GM23338 (cell line): ENCODE measurements at regions not wholly inside any gene's neighbourhood (a gene's known extent, or its start where the extent isn't known, plus 50 kb on each side); places are given as distances from the start of the nearest gene placed in this dataset.
A peak's percentile ranks its signal among the peaks of the same experiment; 100 is the strongest.

ENCODE experiments used
- ATAC-seq: fragments of 200-7000 bp; cut with Tn5 transposase; 3 replicates; pipeline ENCODE4 v1.9.1; 2020
- DNase-seq: peaks from one replicate; pipeline ENCODE4 v3.0.0-alpha.2; 2015; ENCODE audit warnings: low spot score
- H2AFZ ChIP-seq: fragments of 200-600 bp; sonication (generic); 2 replicates; pipeline ENCODE4 v1.8.0; 2016; ENCODE audit warnings: antibody characterized with exemption, mild to moderate bottlenecking, moderate library complexity
- H3F3A ChIP-seq: fragments of 200-600 bp; sonication (generic); replicated peaks from 2 replicates; pipeline ENCODE4 v1.8.0; 2017; ENCODE audit warnings: antibody characterized with exemption, mixed run types, low read depth
- H3K27ac ChIP-seq: fragments of 200-600 bp; sonication (generic); 2 replicates; pipeline ENCODE4 v1.6.1; 2016; ENCODE audit warnings: low read depth
- H3K27me3 ChIP-seq: fragments of 200-600 bp; sonication (generic); 2 replicates; pipeline ENCODE4 v1.8.0; 2016; ENCODE audit warnings: mild to moderate bottlenecking, mixed run types, moderate library complexity; ENCODE audit not compliant: insufficient read depth
- H3K36me3 ChIP-seq: fragments of 200-600 bp; sonication (generic); 2 replicates; pipeline ENCODE4 v1.8.0; 2016; ENCODE audit warnings: mild to moderate bottlenecking; ENCODE audit not compliant: insufficient read depth
- H3K4me1 ChIP-seq: fragments of 200-600 bp; sonication (generic); 2 replicates; pipeline ENCODE4 v1.8.0; 2016; ENCODE audit warnings: mild to moderate bottlenecking, moderate library complexity; ENCODE audit not compliant: insufficient read depth
- H3K4me2 ChIP-seq: fragments of 200-600 bp; sonication (generic); 2 replicates; pipeline ENCODE4 v1.7.1; 2017; ENCODE audit warnings: mixed run types
- H3K4me3 ChIP-seq: fragments of 200-600 bp; sonication (generic); 2 replicates; pipeline ENCODE4 v1.6.1; 2016; ENCODE audit warnings: mixed run types
- H3K79me2 ChIP-seq: fragments of 200-600 bp; sonication (generic); replicated peaks from 2 replicates; pipeline ENCODE4 v1.8.0; 2017; ENCODE audit warnings: mild to moderate bottlenecking; ENCODE audit not compliant: insufficient read depth
- H3K9me2 ChIP-seq: fragments of 200-600 bp; sonication (generic); 2 replicates; pipeline ENCODE4 v1.8.0; 2017; ENCODE audit not compliant: insufficient read depth
- H4K20me1 ChIP-seq: fragments of 200-600 bp; sonication (generic); replicated peaks from 2 replicates; pipeline ENCODE4 v1.8.0; 2017; ENCODE audit warnings: mild to moderate bottlenecking; ENCODE audit not compliant: insufficient read depth
- H3K27ac Mint-ChIP-seq: 2 replicates; pipeline ENCODE4 v1.8.0; 2020; ENCODE audit warnings: inconsistent platforms, mild to moderate bottlenecking, moderate library complexity, mixed read lengths
- H3K27me3 Mint-ChIP-seq: 3 replicates; pipeline ENCODE4 v1.8.0; 2022; ENCODE audit warnings: low read depth, mild to moderate bottlenecking, moderate library complexity, mixed read lengths, inconsistent platforms; ENCODE audit not compliant: insufficient read depth, poor library complexity
- H3K36me3 Mint-ChIP-seq: 3 replicates; pipeline ENCODE4 v1.8.0; 2021; ENCODE audit warnings: low read depth, mild to moderate bottlenecking, inconsistent platforms, moderate library complexity, mixed read lengths
- H3K4me1 Mint-ChIP-seq: 3 replicates; pipeline ENCODE4 v1.8.0; 2020; ENCODE audit warnings: mild to moderate bottlenecking, inconsistent platforms, mixed read lengths
- H3K4me3 Mint-ChIP-seq: 3 replicates; pipeline ENCODE4 v1.8.0; 2021; ENCODE audit warnings: moderate library complexity, mild to moderate bottlenecking, inconsistent platforms, mixed read lengths
- H3K9me3 Mint-ChIP-seq: 3 replicates; pipeline ENCODE4 v1.8.0; 2020; ENCODE audit warnings: moderate library complexity, mild to moderate bottlenecking, inconsistent platforms, mixed read lengths
- CREB1 ChIP-seq: fragments of 250-450 bp; sonication (Bioruptor Pico); IDR thresholded peaks from 2 replicates; pipeline ENCODE4 v1.5.0; 2020; ENCODE audit warnings: low read depth, mild to moderate bottlenecking, moderate library complexity
- EZH2phosphoT487 ChIP-seq: fragments of 200-600 bp; sonication (generic); IDR thresholded peaks from one replicate; pipeline ENCODE4 v1.8.1; 2018; ENCODE audit warnings: antibody characterized with exemption; ENCODE audit not compliant: unreplicated experiment
- JUNB ChIP-seq: IDR thresholded peaks from one replicate; pipeline ENCODE4 v1.6.1; 2016; ENCODE audit warnings: antibody characterized with exemption; ENCODE audit not compliant: unreplicated experiment
- NANOG ChIP-seq: IDR thresholded peaks from 2 replicates; pipeline ENCODE4 v1.6.1; 2016; ENCODE audit warnings: antibody characterized with exemption, borderline replicate concordance
- POLR2AphosphoS5 ChIP-seq: IDR thresholded peaks from 2 replicates; pipeline ENCODE4 v1.6.1; 2016; ENCODE audit warnings: antibody characterized with exemption, low read depth
- STAT1 ChIP-seq: IDR thresholded peaks from one replicate; pipeline ENCODE4 v1.6.1; 2016; ENCODE audit warnings: antibody characterized with exemption; ENCODE audit not compliant: unreplicated experiment
- ZNF114 ChIP-seq: fragments of 250-450 bp; sonication (Bioruptor Pico); IDR thresholded peaks from 2 replicates; pipeline ENCODE4 v1.5.0; 2020; ENCODE audit warnings: mild to moderate bottlenecking, moderate library complexity
- ZNF331 ChIP-seq: fragments of 250-450 bp; sonication (Bioruptor Pico); IDR thresholded peaks from 2 replicates; pipeline ENCODE4 v1.5.0; 2020; ENCODE audit warnings: low read depth, mild to moderate bottlenecking, moderate library complexity
- TF ChIP-seq, protein P1 (sequence below): IDR thresholded peaks from 2 replicates; pipeline ENCODE4 v1.6.1; 2016; ENCODE audit warnings: antibody characterized with exemption
- TF ChIP-seq, protein P2 (sequence below): IDR thresholded peaks from one replicate; pipeline ENCODE4 v1.6.1; 2018; ENCODE audit warnings: antibody characterized with exemption; ENCODE audit not compliant: unreplicated experiment

DNA sequence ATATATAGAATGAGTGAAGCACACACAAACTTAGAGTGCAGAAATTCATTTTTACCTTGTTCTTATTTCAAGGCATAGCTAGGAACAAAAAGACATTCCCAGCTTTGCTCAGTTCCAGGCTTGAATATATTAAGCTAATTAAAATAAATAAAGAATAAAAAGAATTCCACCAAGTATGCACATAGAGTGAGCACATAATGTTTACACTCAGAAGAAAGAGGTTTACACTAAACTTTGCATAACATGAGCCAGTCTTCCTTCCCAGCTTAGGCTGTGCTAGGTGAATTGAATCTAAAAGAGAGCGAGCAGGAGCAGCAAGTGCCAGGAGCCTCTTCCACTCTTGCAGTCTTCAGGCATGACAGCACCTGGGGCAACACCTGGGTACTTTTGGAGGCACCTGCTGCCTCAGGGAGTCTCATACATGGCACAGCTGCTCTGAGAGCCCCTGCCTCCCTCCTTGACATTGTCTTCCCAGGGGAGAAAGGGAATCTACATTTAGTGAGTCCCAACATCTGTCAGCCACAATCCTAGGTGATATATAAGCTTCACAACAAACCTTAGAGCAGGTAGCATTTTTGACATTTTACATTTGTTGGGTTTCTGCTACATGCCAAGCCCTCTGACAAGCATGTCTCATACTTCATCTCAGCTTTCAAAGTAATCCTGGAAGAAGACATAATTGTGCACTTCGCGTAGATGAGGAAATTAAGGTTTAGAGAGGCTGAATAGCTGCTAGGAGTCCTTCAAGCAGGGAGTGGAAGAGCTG lies 732.7 kb upstream of the TENM4 start:
- H3F3A ChIP-seq = no peaks in the 10 kb centered on the region
- no peak overlapping the region for H3K4me3 ChIP-seq
- TF ChIP-seq EZH2phosphoT487 (no peak), POLR2AphosphoS5 (no peak), NANOG (no peak), STAT1 (no peak), ZNF114 (CRISPR knock-in tag) (no peak), CREB1 (CRISPR knock-in tag) (no peak), ZNF331 (no peak), JUNB (no peak)
- TF ChIP-seq, protein P1, sequence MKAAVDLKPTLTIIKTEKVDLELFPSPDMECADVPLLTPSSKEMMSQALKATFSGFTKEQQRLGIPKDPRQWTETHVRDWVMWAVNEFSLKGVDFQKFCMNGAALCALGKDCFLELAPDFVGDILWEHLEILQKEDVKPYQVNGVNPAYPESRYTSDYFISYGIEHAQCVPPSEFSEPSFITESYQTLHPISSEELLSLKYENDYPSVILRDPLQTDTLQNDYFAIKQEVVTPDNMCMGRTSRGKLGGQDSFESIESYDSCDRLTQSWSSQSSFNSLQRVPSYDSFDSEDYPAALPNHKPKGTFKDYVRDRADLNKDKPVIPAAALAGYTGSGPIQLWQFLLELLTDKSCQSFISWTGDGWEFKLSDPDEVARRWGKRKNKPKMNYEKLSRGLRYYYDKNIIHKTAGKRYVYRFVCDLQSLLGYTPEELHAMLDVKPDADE = no peak
- DNase-seq (peak; percentile 31), ATAC-seq (peak; percentile 73)
- no peaks in the 10 kb centered on the region; the same call in none of the 2 replicates for H3K9me2 ChIP-seq
- no peaks in the 10 kb centered on the region for H4K20me1 ChIP-seq
- H3K4me1 ChIP-seq = 0 out of 2 replicates have a peak, but pooled peaks cover 6% of the 10 kb centered on the region
- Mint-ChIP-seq H3K4me1 (peaks cover 9% of the 10 kb centered on the region), H3K4me3 (no peak overlapping the region), H3K27ac (no peak overlapping the region; the same call in 1 of the 2 replicates), H3K36me3 (peaks cover 5% of the 10 kb centered on the region; the same call in 1 of the 3 replicates), H3K27me3 (peaks cover 4% of the 10 kb centered on the region), H3K9me3 (peaks cover 3% of the 10 kb centered on the region; the same call in 1 of the 3 replicates)
- no peak overlapping the region for H3K4me2 ChIP-seq
- no peaks in the 10 kb centered on the region for H3K36me3 ChIP-seq
- H2AFZ ChIP-seq = no peak overlapping the region
- H3K27me3 ChIP-seq = no peaks in the 10 kb centered on the region
- H3K79me2 ChIP-seq = no peaks in the 10 kb centered on the region
- H3K27ac ChIP-seq = no peak overlapping the region

DNA sequence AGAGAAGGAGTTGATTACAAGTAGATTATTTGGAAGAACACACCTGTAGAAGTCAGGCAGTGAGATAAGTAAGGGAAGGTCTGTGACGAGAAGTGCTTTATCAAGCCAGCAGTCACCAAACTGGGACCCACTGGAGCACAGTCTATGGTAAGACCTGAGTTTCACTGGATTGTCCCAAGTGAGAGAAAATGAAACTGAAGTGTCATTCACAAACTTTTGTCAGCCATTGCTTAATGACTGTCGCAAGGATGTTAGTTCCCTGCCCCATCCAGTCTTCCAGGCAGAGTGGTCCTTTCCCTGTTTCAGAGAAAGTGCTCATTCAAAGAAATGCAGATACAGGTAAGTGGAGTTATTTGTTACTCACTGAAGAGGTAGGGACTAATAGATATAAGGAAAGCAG lies 728.0 kb upstream of the TENM4 start:
- no peaks in the 10 kb centered on the region for H3F3A ChIP-seq
- H3K4me1 ChIP-seq = peaks cover 3% of the 10 kb centered on the region; the same call in 1 of the 2 replicates
- no peaks in the 10 kb centered on the region for H4K20me1 ChIP-seq
- H3K36me3 ChIP-seq = no peaks in the 10 kb centered on the region
- Mint-ChIP-seq H3K4me3 (no peak overlapping the region), H3K4me1 (peaks cover 11% of the 10 kb centered on the region), H3K27me3 (peaks cover 2% of the 10 kb centered on the region), H3K27ac (no peak overlapping the region), H3K36me3 (peaks cover 5% of the 10 kb centered on the region; the same call in 1 of the 3 replicates), H3K9me3 (peaks cover 3% of the 10 kb centered on the region; the same call in 1 of the 3 replicates)
- H3K4me3 ChIP-seq = no peak overlapping the region
- no peak overlapping the region for H3K4me2 ChIP-seq
- no peaks in the 10 kb centered on the region; the same call in none of the 2 replicates for H3K9me2 ChIP-seq
- ATAC-seq = no peak
- H3K79me2 ChIP-seq = no peaks in the 10 kb centered on the region
- H3K27me3 ChIP-seq = no peaks in the 10 kb centered on the region
- H3K27ac ChIP-seq = no peak overlapping the region
- no peak for DNase-seq
- H2AFZ ChIP-seq = no peak overlapping the region
- TF ChIP-seq ZNF114 (CRISPR knock-in tag) (no peak), JUNB (no peak), POLR2AphosphoS5 (no peak), STAT1 (no peak), CREB1 (CRISPR knock-in tag) (no peak), EZH2phosphoT487 (no peak)
- TF ChIP-seq, protein P2, sequence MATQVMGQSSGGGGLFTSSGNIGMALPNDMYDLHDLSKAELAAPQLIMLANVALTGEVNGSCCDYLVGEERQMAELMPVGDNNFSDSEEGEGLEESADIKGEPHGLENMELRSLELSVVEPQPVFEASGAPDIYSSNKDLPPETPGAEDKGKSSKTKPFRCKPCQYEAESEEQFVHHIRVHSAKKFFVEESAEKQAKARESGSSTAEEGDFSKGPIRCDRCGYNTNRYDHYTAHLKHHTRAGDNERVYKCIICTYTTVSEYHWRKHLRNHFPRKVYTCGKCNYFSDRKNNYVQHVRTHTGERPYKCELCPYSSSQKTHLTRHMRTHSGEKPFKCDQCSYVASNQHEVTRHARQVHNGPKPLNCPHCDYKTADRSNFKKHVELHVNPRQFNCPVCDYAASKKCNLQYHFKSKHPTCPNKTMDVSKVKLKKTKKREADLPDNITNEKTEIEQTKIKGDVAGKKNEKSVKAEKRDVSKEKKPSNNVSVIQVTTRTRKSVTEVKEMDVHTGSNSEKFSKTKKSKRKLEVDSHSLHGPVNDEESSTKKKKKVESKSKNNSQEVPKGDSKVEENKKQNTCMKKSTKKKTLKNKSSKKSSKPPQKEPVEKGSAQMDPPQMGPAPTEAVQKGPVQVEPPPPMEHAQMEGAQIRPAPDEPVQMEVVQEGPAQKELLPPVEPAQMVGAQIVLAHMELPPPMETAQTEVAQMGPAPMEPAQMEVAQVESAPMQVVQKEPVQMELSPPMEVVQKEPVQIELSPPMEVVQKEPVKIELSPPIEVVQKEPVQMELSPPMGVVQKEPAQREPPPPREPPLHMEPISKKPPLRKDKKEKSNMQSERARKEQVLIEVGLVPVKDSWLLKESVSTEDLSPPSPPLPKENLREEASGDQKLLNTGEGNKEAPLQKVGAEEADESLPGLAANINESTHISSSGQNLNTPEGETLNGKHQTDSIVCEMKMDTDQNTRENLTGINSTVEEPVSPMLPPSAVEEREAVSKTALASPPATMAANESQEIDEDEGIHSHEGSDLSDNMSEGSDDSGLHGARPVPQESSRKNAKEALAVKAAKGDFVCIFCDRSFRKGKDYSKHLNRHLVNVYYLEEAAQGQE = no peak
- TF ChIP-seq, protein P1 = no peak
